HL-60 (cell line): ENCODE measurements at regions not wholly inside any gene's neighbourhood (a gene's known extent, or its start where the extent isn't known, plus 50 kb on each side); places are given as distances from the start of the nearest gene placed in this dataset.

ENCODE experiments used
- DNase-seq, 2 experiments: peaks; one replicate each; pipeline ENCODE4 v3.0.0-alpha.2; 2010 to 2020; ENCODE audit warnings: low read depth in 1 of 2, low spot score in 1 of 2
- H3K27ac ChIP-seq: fragments of 250-450 bp; sonication (Bioruptor Pico); replicated peaks from 2 replicates; pipeline ENCODE4 v1.5.1; 2020; ENCODE audit warnings: mild to moderate bottlenecking, moderate library complexity
- H3K27me3 ChIP-seq: fragments of 250-450 bp; sonication (Bioruptor Pico); 2 replicates; pipeline ENCODE4 v1.5.1; 2021; ENCODE audit warnings: mild to moderate bottlenecking, moderate library complexity; ENCODE audit not compliant: insufficient read depth, poor library complexity, severe bottlenecking
- H3K4me3 ChIP-seq: replicated peaks from 2 replicates; pipeline ENCODE4 v1.5.1; 2011; ENCODE audit warnings: mild to moderate bottlenecking, control low read depth, low read length; ENCODE audit not compliant: insufficient read depth
- CTCF ChIP-seq: IDR thresholded peaks from one replicate; pipeline ENCODE4 v1.5.1; 2011; ENCODE audit warnings: low read length, control low read depth, inconsistent platforms; ENCODE audit not compliant: insufficient read depth
- GABPA ChIP-seq: IDR thresholded peaks from 2 replicates; pipeline ENCODE4 v1.6.1; 2012; ENCODE audit warnings: low read depth
- POLR2AphosphoS5 ChIP-seq: IDR thresholded peaks from 2 replicates; pipeline ENCODE4 v1.6.1; 2012; ENCODE audit warnings: low read depth
- REST ChIP-seq: IDR thresholded peaks from 2 replicates; pipeline ENCODE4 v1.6.1; 2012; ENCODE audit warnings: low read depth; ENCODE audit not compliant: insufficient replicate concordance
- SPI1 ChIP-seq: IDR thresholded peaks from 2 replicates; pipeline ENCODE4 v1.6.1; 2012; ENCODE audit warnings: low read depth, mild to moderate bottlenecking, borderline replicate concordance

GRCh38 chr13:55869648-55870047, 1271.1 kb upstream of the PRR20A start:
- no peak overlapping the region for H3K27ac ChIP-seq

GRCh38 chr13:55887561-55887960, 1253.2 kb upstream of the PRR20A start:
- no peaks in the 10 kb centered on the region for H3K27me3 ChIP-seq
- no peak for DNase-seq
- no peak overlapping the region for H3K27ac ChIP-seq
- no peak for TF ChIP-seq SPI1
- no peak overlapping the region for H3K4me3 ChIP-seq

More at GRCh38 chr13:55869648-55870047, 1271.1 kb upstream of the PRR20A start:
- no peak for DNase-seq
- Histone ChIP-seq H3K4me3 (no peak overlapping the region), H3K27me3 (no peaks in the 10 kb centered on the region)
- TF ChIP-seq SPI1 = no peak
- TF ChIP-seq POLR2AphosphoS5 = no peak
- TF ChIP-seq CTCF = no peak
- no peak for TF ChIP-seq REST
- TF ChIP-seq GABPA = no peak

- DNase-seq = no peak
- Histone ChIP-seq H3K27me3 (no peaks in the 10 kb centered on the region), H3K27ac (no peak overlapping the region), H3K4me3 (no peak overlapping the region)
- TF ChIP-seq SPI1 (no peak), GABPA (no peak), POLR2AphosphoS5 (no peak), REST (no peak), CTCF (no peak)
Observed at GRCh38 chr13:55893540-55893939, 1247.2 kb upstream of the PRR20A start.

- Histone ChIP-seq H3K27me3 (no peaks in the 10 kb centered on the region), H3K4me3 (no peak overlapping the region), H3K27ac (no peak overlapping the region)
- TF ChIP-seq POLR2AphosphoS5 = no peak
- TF ChIP-seq SPI1 = no peak
- TF ChIP-seq REST = no peak
- TF ChIP-seq GABPA = no peak
- no peak for TF ChIP-seq CTCF
- no peak for DNase-seq
Observed at GRCh38 chr13:55937180-55937579, 1203.5 kb upstream of the PRR20A start.
